Occipital lobe (tissue), 1 donor: ENCODE measurements at regions not wholly inside any gene's neighbourhood (a gene's known extent, or its start where the extent isn't known, plus 50 kb on each side); places are given as distances from the start of the nearest gene placed in this dataset.
"Not testable (repeated sequence)": the region's sequence is repeated elsewhere in the genome, so short reads cannot be mapped to it uniquely, and the experiment has no call there.

Experiments used
- DNase-seq: peaks from one replicate; lab custom pipeline; 2025; lab: John Stamatoyannopoulos, UW

- DNase-seq: no peak
Observed at GRCh38 chr13:65722506-65722905, 1507.6 kb downstream of the PCDH9 start.

GRCh38 chr13:65719831-65720230 is 1510.3 kb downstream of the PCDH9 start:
- no peak for DNase-seq

DNA sequence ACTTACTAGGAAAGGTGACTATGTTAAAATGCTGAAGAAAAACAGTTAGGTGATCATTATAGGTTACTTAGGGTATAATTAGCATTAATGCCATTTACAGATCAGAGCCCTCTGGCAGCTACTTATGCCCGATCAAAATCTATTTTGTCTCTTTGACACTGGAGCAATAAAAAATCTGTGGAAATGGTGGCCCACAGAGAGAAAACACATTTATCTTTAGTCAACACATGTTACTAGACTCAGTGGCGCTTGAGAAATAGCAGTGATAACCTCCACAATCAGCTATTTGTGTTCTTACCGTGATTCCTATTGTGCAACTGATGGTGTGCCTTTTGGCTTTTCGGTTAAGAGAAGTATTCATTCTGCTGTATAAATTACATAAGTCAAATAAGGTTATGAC is 1519.6 kb downstream of the PCDH9 start:
- DNase-seq: no peak

DNA sequence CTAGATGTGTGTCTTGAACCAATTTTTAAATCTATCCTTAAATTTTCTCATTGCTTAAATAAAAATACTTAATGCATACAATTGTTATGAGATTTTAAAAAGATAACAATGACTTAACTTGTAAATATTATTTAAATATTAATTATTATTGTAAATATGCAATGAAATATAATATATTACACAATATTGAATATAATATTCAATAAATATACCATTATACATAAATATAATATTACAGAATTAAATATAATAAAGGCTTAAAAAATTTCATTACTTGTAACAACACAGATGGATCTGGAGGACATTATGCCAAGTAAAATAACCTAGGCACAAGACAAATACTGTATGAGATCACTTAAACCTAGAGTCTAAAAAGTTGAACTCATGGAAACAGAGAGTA is 1532.3 kb downstream of the PCDH9 start:
- no peak for DNase-seq

GRCh38 chr13:65679240-65679639 is 1550.9 kb downstream of the PCDH9 start:
- no peak for DNase-seq

- DNase-seq: no peak
Observed at GRCh38 chr13:65677906-65678305, 1552.2 kb downstream of the PCDH9 start.

GRCh38 chr13:65675383-65675782 is 1554.8 kb downstream of the PCDH9 start:
- not testable (repeated sequence) for DNase-seq

DNA sequence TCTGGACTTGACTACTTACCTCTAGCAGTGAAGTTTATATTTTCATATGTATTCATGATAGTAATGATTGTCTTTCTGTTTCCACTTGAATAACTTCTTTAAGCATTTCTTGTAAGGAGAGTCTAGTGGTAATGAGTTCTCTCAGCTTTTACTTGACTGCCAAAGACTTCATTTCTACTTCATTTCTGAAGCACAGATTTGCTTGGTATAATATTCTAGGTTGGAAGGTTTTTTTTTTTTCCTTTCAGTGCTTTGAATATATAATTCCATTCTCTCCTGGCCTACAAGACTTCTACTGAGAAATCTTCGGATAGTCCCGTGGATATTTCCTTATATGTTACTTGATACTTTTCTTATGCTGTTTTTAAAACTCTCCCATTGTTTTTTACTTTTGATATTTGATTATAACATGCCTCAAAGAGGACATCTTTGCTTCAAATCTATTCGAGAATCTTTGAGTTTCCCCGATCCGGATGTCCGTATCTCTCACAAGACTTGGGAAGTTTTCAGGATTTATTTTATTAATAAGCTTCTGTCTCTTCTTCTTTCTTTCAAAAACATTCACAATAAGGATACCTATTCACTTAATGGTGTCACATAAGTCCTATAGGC is 1560.0 kb downstream of the PCDH9 start:
- DNase-seq: no peak

DNA sequence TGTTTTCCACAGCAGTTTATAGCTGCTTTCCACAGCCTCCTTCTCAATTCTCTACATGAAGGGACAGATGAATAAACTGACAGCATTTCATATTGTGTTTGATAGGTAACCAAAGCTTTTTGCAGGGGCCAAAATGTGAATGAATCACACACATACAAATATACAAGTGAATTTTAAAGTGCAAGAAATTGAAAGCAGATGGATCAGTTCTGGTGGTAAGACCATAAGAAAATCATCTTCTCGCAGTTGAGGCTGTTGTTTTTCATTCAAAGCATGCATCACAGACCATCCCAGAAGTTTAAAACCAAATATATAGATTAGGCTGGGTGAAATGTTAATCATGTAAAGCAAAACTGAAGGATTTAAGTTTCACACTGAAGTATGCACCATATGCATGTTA is 1569.4 kb downstream of the PCDH9 start:
- DNase-seq: no peak

- DNase-seq: no peak
Observed at GRCh38 chr13:65656740-65657329, 1573.3 kb downstream of the PCDH9 start.

GRCh38 chr13:65653613-65654012 is 1576.5 kb downstream of the PCDH9 start:
- no peak for DNase-seq

DNA sequence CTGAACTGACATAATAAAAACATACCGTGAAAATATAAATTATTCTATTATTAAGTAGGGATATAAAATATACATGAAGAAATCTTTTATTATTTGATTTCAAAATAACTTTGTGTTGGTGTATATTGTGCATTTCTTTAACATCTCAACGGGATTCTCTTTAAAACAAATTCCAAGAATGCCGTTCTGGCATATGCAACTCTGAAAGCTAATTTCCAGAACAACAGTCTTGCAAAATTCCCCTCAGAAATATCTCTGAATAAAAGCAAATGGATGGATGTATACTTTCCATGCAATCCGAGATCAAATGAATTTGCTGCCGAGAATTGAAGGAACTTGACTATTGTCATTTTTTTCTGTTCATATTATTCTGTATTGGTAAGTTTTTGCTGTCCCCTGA is 1579.8 kb downstream of the PCDH9 start:
- no peak for DNase-seq

DNA sequence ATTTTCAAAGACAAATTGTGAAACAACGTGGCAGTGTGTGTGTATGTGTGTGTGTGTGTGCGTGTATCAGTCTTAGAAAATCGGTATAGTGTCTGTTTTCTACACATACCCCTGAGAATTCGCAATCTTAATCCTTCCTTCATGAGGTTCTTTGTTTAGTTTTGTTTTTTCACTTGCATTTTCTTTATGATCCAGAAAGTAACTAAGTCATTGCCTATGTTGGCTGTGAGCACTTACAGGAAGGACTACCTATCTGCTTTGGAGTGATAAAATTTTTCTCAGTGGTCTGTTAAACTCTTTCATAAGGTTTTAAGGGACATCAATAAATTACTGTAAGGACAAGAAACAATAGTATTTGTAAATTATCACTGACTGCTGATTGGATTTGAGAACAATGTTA is 1587.1 kb downstream of the PCDH9 start:
- no peak for DNase-seq

DNA sequence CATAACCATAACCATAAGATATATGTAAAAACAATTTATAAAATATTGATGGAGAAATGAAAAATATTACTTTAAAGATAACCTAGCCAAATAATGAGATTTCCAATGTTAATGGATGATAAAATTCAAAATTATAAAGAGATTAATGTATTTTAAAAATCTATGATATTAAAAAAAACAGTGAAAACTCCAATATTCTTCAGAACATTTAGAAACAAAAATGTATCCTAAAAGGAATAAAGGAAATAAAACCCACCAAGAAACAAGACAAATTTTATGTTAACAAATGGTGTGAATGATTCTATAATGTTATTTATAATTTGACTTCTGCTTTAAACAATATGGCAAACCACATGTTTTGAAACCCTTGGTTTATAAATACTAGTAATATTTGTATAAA is 1587.8 kb downstream of the PCDH9 start:
- no peak for DNase-seq

GRCh38 chr13:65638572-65639168 is 1591.5 kb downstream of the PCDH9 start:
- DNase-seq: no peak

DNA sequence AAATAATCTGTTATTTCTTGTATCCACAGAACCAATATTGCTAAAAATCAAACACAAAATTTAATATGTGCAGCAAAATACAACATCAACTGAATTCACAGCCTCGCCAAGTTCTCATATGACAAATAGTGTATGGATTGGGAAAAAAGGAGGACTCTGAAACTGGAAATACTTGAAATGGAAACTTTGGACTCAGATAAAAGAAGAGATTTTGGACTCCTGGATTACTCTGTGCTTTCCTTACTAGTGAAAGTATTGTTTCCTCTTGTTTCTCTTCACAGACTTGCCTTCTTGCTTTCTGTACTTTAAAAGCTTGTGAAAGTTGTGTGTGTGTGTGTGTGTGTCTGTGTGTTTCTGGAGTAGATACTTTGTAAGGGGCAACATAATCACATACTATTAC is 1596.3 kb downstream of the PCDH9 start:
- DNase-seq: no peak

- DNase-seq: no peak
Observed at GRCh38 chr13:65631078-65631477, 1599.1 kb downstream of the PCDH9 start.

- no peak for DNase-seq
Observed at GRCh38 chr13:65629926-65630325, 1600.2 kb downstream of the PCDH9 start.

GRCh38 chr13:65623148-65623547 is 1607.0 kb downstream of the PCDH9 start:
- no peak for DNase-seq

GRCh38 chr13:65615506-65615905 is 1614.6 kb downstream of the PCDH9 start:
- DNase-seq: no peak

DNA sequence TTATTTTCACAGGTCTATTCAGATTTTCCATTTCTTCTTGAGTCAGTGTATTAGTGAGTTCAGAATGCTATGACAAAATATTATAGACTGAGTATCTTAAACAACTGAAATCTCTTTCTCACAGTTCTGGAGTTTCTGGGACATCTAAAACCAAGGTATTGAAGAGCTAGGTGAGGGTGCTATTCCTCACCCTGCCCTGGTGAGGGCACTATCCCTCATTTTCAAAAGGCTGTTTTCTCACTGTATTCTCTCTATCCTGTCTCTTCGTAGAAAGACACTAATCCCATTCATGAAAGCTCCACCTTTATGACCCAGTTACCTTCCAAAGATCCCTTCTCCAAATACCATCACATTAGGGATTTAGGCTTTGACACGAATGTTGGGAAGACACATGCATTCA is 1617.1 kb downstream of the PCDH9 start:
- DNase-seq: no peak

DNA sequence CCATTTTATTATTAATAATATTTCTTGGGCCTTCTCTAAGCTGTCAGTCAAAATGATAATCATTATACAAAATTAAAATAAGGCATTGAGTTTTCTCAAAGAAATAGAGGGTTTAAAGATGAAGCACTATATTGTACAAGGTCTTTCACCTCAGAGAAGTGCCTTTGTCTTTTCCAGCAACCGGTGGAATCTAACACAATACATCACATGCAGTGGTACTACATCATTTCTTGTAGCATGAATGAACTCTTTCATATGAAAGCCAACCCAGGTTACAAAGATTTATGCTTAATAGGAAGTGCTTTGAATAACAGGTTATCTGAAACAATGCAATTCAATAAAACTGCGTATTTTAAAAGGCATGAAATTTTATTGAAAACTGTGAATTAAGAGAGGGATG is 1620.8 kb downstream of the PCDH9 start:
- no peak for DNase-seq

DNA sequence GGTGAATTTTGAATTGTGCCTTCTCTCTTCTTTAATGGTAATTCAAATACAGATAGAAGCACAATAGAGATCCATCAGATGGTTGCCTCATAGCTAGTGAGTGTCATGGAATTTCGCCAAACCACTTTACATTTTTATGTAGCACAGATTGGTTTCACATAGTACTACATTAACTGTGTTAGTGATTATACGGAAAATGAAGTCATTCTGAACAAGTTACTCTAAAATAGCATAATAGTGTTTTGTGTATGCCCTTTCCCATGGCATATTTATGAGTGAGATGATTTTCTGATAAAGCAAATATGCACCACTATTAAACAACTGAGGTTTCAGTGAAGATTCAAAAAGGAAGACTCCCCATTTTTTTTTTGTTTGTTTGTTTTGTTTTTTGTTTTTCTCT is 1623.5 kb downstream of the PCDH9 start:
- no peak for DNase-seq
